H1 (cell line): ENCODE measurements at regions not wholly inside any gene's neighbourhood (a gene's known extent, or its start where the extent isn't known, plus 50 kb on each side); places are given as distances from the start of the nearest gene placed in this dataset.

ENCODE experiments used
- CREB1 ChIP-seq: IDR thresholded peaks from 2 replicates; pipeline ENCODE4 v1.6.1; 2012; ENCODE audit warnings: inconsistent platforms
- HDAC6 ChIP-seq: IDR thresholded peaks from one replicate; pipeline ENCODE4 v1.7.1; 2012; ENCODE audit warnings: low read depth, mild to moderate bottlenecking, inconsistent platforms, low read length, moderate library complexity
- POLR2A ChIP-seq, 2 experiments: IDR thresholded peaks; 1 replicate in 1 of 2; 2 replicates in 1 of 2; pipeline ENCODE4 v1.6.1; 2011; ENCODE audit warnings: low read depth in 2 of 2, low read length in 2 of 2, mild to moderate bottlenecking in 2 of 2; ENCODE audit errors: control extremely low read depth in 1 of 2
- SUZ12 ChIP-seq: fragments of 200-600 bp; sonication (generic); IDR thresholded peaks from 2 replicates; pipeline ENCODE4 v1.6.1; 2012; ENCODE audit warnings: mild to moderate bottlenecking, inconsistent platforms, low read length, moderate library complexity, mixed read lengths

DNA sequence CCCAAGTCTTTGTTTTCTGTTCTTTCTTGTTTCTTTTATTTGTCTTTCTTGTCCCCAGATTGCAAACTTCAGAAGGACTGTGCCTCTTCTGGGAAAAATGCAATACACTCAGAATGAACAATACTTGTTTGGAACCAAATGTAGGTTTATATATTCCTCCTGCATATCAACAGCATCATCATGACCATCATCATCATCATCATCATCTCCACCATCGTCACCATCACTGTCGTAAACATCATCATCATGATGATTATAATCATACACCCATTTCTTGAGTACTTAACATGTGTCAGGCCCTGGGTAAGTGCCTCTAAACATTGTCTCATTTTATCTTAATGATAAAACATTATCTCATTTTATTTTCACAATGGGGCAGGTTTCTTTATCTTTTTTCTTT, 476.8 kb downstream of the CCSER2 start:
- TF ChIP-seq SUZ12 (no peak), POLR2A (IDR thresholded peaks at IDR 0.05; ENCODE audit: control extremely low read depth in 1 of 2, low read depth in 2 of 2, low read length in 2 of 2) (no peak), HDAC6 (no peak), CREB1 (no peak)
